Brain microvascular endothelial cell (primary cell): ENCODE measurements at regions not wholly inside any gene's neighbourhood (a gene's known extent, or its start where the extent isn't known, plus 50 kb on each side); places are given as distances from the start of the nearest gene placed in this dataset.
"Not testable (repeated sequence)": the region's sequence is repeated elsewhere in the genome, so short reads cannot be mapped to it uniquely, and the experiment has no call there.

ENCODE experiments used
- DNase-seq: peaks from one replicate; pipeline ENCODE4 v3.0.0-alpha.2; 2020
- H3K27ac ChIP-seq: fragments of 250-450 bp; sonication (Bioruptor Pico); 2 replicates; pipeline ENCODE4 v1.5.1; 2020; ENCODE audit warnings: mild to moderate bottlenecking, moderate library complexity
- H3K27me3 ChIP-seq: fragments of 250-450 bp; sonication (Bioruptor Pico); replicated peaks from 2 replicates; pipeline ENCODE4 v1.5.1; 2020; ENCODE audit warnings: mild to moderate bottlenecking
- H3K36me3 ChIP-seq: fragments of 250-450 bp; sonication (Bioruptor Pico); replicated peaks from 2 replicates; pipeline ENCODE4 v1.5.1; 2020; ENCODE audit warnings: mild to moderate bottlenecking
- H3K4me3 ChIP-seq: 2 replicates; pipeline ENCODE4 v1.5.1; 2011; ENCODE audit warnings: low read depth, mild to moderate bottlenecking, control low read depth, low read length, moderate library complexity
- in situ Hi-C: cut with HindIII; loops from 2 replicates; pipeline ENCODE4 v1.10.0; 2017; ENCODE audit warnings: low sequenced_read_pairs, low pct_ligation_motif_present
- TF ChIP-seq, protein P1 (sequence below): IDR thresholded peaks from 2 replicates; pipeline ENCODE4 v1.5.1; 2011; ENCODE audit warnings: low read depth, mild to moderate bottlenecking, moderate library complexity, low read length, control low read depth, inconsistent platforms; ENCODE audit errors: missing control alignments

DNA sequence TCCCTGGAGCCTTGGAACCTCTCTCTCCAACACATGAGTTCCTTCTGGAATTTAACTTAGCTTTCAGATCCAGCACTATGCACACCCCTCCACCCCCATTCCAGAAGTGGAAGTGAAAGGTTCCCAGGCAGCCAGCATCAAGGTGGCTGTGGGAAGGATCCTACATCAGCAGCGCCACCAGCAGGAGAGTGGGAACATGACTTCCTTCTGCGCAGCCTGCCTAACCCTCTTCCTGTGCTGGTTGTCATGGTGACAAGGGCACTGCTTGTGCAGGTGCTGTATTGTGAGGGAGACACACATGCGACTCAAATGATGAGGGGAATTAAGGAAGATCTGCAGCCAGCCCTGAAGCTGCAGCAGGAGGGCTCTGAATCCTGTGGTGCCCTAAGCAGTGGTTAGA is 904.5 kb upstream of the API5 start:
- Histone ChIP-seq H3K4me3 (no peak overlapping the region), H3K27me3 (no peaks in the 10 kb centered on the region), H3K36me3 (no peaks in the 10 kb centered on the region), H3K27ac (no peak overlapping the region)
- peak; percentile 10 for DNase-seq
- in situ Hi-C loops: no loop called here
- TF ChIP-seq, protein P1, sequence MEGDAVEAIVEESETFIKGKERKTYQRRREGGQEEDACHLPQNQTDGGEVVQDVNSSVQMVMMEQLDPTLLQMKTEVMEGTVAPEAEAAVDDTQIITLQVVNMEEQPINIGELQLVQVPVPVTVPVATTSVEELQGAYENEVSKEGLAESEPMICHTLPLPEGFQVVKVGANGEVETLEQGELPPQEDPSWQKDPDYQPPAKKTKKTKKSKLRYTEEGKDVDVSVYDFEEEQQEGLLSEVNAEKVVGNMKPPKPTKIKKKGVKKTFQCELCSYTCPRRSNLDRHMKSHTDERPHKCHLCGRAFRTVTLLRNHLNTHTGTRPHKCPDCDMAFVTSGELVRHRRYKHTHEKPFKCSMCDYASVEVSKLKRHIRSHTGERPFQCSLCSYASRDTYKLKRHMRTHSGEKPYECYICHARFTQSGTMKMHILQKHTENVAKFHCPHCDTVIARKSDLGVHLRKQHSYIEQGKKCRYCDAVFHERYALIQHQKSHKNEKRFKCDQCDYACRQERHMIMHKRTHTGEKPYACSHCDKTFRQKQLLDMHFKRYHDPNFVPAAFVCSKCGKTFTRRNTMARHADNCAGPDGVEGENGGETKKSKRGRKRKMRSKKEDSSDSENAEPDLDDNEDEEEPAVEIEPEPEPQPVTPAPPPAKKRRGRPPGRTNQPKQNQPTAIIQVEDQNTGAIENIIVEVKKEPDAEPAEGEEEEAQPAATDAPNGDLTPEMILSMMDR: peak; percentile 36

GRCh38 chr11:42410251-42410955 is 901.4 kb upstream of the API5 start:
- H3K36me3 ChIP-seq: no peaks in the 10 kb centered on the region

DNA sequence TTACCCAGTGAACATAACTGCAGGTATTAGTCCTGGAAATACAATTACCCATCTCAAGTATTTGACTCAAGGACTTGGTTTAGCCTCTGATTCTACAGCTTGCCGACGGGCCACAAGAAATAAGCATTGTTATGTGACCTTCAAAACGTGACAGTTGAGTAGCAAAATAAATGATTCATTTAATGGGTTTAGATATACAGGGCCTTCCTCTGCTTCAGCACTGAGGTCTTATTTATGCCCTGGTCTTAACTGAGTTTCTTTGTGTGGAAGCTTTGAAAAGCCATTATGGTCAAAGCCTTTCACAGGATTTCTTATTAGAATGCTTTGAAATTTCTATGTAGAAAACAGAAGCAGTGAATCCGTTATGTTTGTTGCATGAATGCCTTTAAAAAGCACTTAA is 899.2 kb upstream of the API5 start:
- Histone ChIP-seq H3K27ac (no peak overlapping the region), H3K27me3 (no peaks in the 10 kb centered on the region), H3K4me3 (no peak overlapping the region), H3K36me3 (no peaks in the 10 kb centered on the region)
- TF ChIP-seq, protein P1: no peak
- in situ Hi-C loops: no loop called here
- DNase-seq: no peak

More at GRCh38 chr11:42410251-42410955, 901.4 kb upstream of the API5 start:
- TF ChIP-seq, protein P1: no peak
- in situ Hi-C loops: no loop called here
- Histone ChIP-seq H3K27me3 (no peaks in the 10 kb centered on the region), H3K27ac (no peak overlapping the region), H3K4me3 (no peak overlapping the region)
- DNase-seq: peak; percentile 11

DNA sequence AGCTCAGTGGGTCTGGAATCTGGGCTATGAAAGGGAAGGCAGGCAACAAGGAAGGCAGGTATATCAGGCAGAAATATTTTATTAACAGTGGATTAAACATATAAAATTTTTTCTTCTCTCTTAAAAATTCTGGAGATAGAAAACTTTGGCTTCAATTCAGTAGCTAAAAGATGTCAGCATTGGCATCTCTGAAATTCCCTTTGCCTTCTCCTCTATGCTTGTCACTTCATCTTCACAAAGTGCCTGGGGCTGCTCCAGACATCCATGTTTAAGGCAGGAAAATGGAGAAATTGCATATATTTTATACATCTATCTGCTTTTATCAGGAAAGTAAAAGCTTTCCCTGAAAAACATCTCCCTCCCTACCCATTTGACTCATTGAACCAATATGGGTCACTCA is 894.1 kb upstream of the API5 start:
- in situ Hi-C loops: no loop called here
- DNase-seq: no peak
- TF ChIP-seq, protein P1: no peak
- Histone ChIP-seq H3K27me3 (no peaks in the 10 kb centered on the region), H3K36me3 (no peaks in the 10 kb centered on the region), H3K4me3 (no peak overlapping the region), H3K27ac (no peak overlapping the region)

GRCh38 chr11:42422090-42422489 is 889.7 kb upstream of the API5 start:
- no peak overlapping the region for H3K27ac ChIP-seq
- no peaks in the 10 kb centered on the region for H3K36me3 ChIP-seq
- peak; percentile 35 for DNase-seq
- H3K4me3 ChIP-seq: no peak overlapping the region
- in situ Hi-C loops: no loop called here
- TF ChIP-seq, protein P1: no peak
- no peaks in the 10 kb centered on the region for H3K27me3 ChIP-seq

- H3K36me3 ChIP-seq, in situ Hi-C loops, H3K27me3 ChIP-seq, H3K27ac ChIP-seq, H3K4me3 ChIP-seq, DNase-seq: not testable (repeated sequence)
These were observed 876.9 kb upstream of the API5 start for GRCh38 chr11:42434911-42435310.
